HG03159 (cell line): ENCODE measurements at regions not wholly inside any gene's neighbourhood (a gene's known extent, or its start where the extent isn't known, plus 50 kb on each side); places are given as distances from the start of the nearest gene placed in this dataset.
"Not testable (repeated sequence)": the region's sequence is repeated elsewhere in the genome, so short reads cannot be mapped to it uniquely, and the experiment has no call there.

ENCODE experiments used
- ATAC-seq: cut with Tn5 transposase; IDR thresholded peaks from one replicate; pipeline ENCODE4 v1.9.1; 2021; ENCODE audit warnings: mild to moderate bottlenecking, moderate library complexity; ENCODE audit not compliant: unreplicated experiment

- ATAC-seq, result not testable (repeated sequence)
These were observed 277.8 kb upstream of the ARHGAP42 start for GRCh38 chr11:100409267-100409666.

GRCh38 chr11:100419518-100419917 is 267.6 kb upstream of the ARHGAP42 start:
- no peak for ATAC-seq

GRCh38 chr11:100434821-100435641 is 252.1 kb upstream of the ARHGAP42 start:
- ATAC-seq, result no peak

GRCh38 chr11:100438376-100438775 is 248.7 kb upstream of the ARHGAP42 start:
- ATAC-seq, result no peak

- no peak for ATAC-seq
These were observed 246.0 kb upstream of the ARHGAP42 start for GRCh38 chr11:100441086-100441485.

GRCh38 chr11:100442017-100442416 is 245.1 kb upstream of the ARHGAP42 start:
- ATAC-seq, result no peak

- no peak for ATAC-seq
These were observed 241.8 kb upstream of the ARHGAP42 start for GRCh38 chr11:100445231-100445735.

GRCh38 chr11:100451801-100452460 is 235.2 kb upstream of the ARHGAP42 start:
- ATAC-seq, result not testable (repeated sequence)

GRCh38 chr11:100459811-100460210 is 227.3 kb upstream of the ARHGAP42 start:
- no peak for ATAC-seq

GRCh38 chr11:100460426-100460825 is 226.7 kb upstream of the ARHGAP42 start:
- ATAC-seq, result no peak

GRCh38 chr11:100467821-100468508 is 219.1 kb upstream of the ARHGAP42 start:
- no peak for ATAC-seq

GRCh38 chr11:100469835-100470234 is 217.3 kb upstream of the ARHGAP42 start:
- ATAC-seq, result no peak

- no peak for ATAC-seq
These were observed 214.2 kb upstream of the ARHGAP42 start for GRCh38 chr11:100472727-100473389.

GRCh38 chr11:100473390-100473740 is 213.7 kb upstream of the ARHGAP42 start:
- ATAC-seq, result no peak

GRCh38 chr11:100484948-100485347 is 202.1 kb upstream of the ARHGAP42 start:
- ATAC-seq, result no peak

- ATAC-seq, result no peak
These were observed 188.3 kb upstream of the ARHGAP42 start for GRCh38 chr11:100498780-100499179.

GRCh38 chr11:100501450-100501849 is 185.6 kb upstream of the ARHGAP42 start:
- ATAC-seq, result no peak

GRCh38 chr11:100512475-100512874 is 174.6 kb upstream of the ARHGAP42 start:
- ATAC-seq, result no peak

- ATAC-seq, result no peak
These were observed 172.0 kb upstream of the ARHGAP42 start for GRCh38 chr11:100515087-100515486.

GRCh38 chr11:100525197-100525596 is 161.9 kb upstream of the ARHGAP42 start:
- no peak for ATAC-seq

GRCh38 chr11:100525635-100526034 is 161.5 kb upstream of the ARHGAP42 start:
- ATAC-seq, result no peak
